Tibial artery (tissue), 4 donors: ENCODE measurements at regions not wholly inside any gene's neighbourhood (a gene's known extent, or its start where the extent isn't known, plus 50 kb on each side); places are given as distances from the start of the nearest gene placed in this dataset.
A peak's percentile ranks its signal among the peaks of the same experiment; 100 is the strongest.

ENCODE experiments used
- DNase-seq, 2 donors: peaks; one replicate each; pipeline ENCODE4 v3.0.0-alpha.2; 2019
- H3K27ac ChIP-seq, 2 donors: fragments of 200-600 bp; sonication (generic) in 1 of 2; 1 replicate in 1 of 2; 2 replicates in 1 of 2; pipeline ENCODE4 v1.5.1; 2018 to 2019; ENCODE audit warnings: mild to moderate bottlenecking in 1 of 2
- H3K27me3 ChIP-seq, 2 donors: fragments of 200-600 bp; sonication (generic) in 1 of 2; one replicate each; pipeline versions ENCODE4 v1.5.1 to v1.6.0; 2016 to 2019
- H3K36me3 ChIP-seq, 3 donors: fragments of 200-600 bp; sonication (generic) in 2 of 3; one replicate each; pipeline ENCODE4 v1.5.1; 2016 to 2019; ENCODE audit warnings: mild to moderate bottlenecking in 2 of 3
- H3K4me1 ChIP-seq, 4 donors: fragments of 200-600 bp; sonication (generic) in 2 of 4; 1 replicate in 3 of 4; 2 replicates in 1 of 4; pipeline ENCODE4 v1.5.1; 2016 to 2019
- H3K4me3 ChIP-seq, 2 donors: fragments of 200-600 bp; sonication (generic) in 1 of 2; 1 replicate in 1 of 2; 2 replicates in 1 of 2; pipeline ENCODE4 v1.5.1; 2018 to 2019; ENCODE audit warnings: mild to moderate bottlenecking in 2 of 2
- H3K9me3 ChIP-seq, 3 donors: fragments of 200-600 bp; sonication (generic) in 1 of 3; one replicate each; pipeline ENCODE4 v1.5.1; 2016 to 2019
- CTCF ChIP-seq, 2 experiments: fragments of 200-600 bp in 1 of 2; fragments of 450-650 bp in 1 of 2; IDR thresholded peaks; one replicate each; pipeline ENCODE4 v1.5.1; 2017 to 2019; ENCODE audit warnings: antibody characterized with exemption in 2 of 2, mild to moderate bottlenecking in 1 of 2, moderate library complexity in 1 of 2
- intact Hi-C: fragments of 100-400 bp; cut with DNase I; formaldehyde crosslinking; loops from one replicate; pipeline ENCODE4 v1.15.0; 2023; ENCODE audit warnings: low total_unique reads

GRCh38 chr1:201652181-201652580 is 113.3 kb downstream of the NAV1 start:
- TF ChIP-seq CTCF (IDR thresholded peaks at IDR 0.05) = no peak
- intact Hi-C loops = no loop called here
- DNase-seq = no peak
- H3K27me3 ChIP-seq = no peaks in the 10 kb centered on the region
- H3K36me3 ChIP-seq = no peaks in the 10 kb centered on the region
- H3K9me3 ChIP-seq = no peaks in the 10 kb centered on the region
- H3K4me3 ChIP-seq = no peak overlapping the region
- H3K27ac ChIP-seq = no peak overlapping the region
- peaks cover 0 to 45% (median 33%) of the 10 kb centered on the region in 4 donors for H3K4me1 ChIP-seq

- Histone ChIP-seq H3K27ac (no peak overlapping the region), H3K9me3 (no peaks in the 10 kb centered on the region), H3K27me3 (no peaks in the 10 kb centered on the region), H3K36me3 (no peaks in the 10 kb centered on the region), H3K4me1 (peaks cover 0 to 36% (median 26%) of the 10 kb centered on the region in 4 donors), H3K4me3 (no peak overlapping the region)
- intact Hi-C loops = no loop called here
- no peak for TF ChIP-seq CTCF (IDR thresholded peaks at IDR 0.05)
- no peak for DNase-seq
Measured at GRCh38 chr1:201653233-201653632, 114.3 kb downstream of the NAV1 start.

DNA sequence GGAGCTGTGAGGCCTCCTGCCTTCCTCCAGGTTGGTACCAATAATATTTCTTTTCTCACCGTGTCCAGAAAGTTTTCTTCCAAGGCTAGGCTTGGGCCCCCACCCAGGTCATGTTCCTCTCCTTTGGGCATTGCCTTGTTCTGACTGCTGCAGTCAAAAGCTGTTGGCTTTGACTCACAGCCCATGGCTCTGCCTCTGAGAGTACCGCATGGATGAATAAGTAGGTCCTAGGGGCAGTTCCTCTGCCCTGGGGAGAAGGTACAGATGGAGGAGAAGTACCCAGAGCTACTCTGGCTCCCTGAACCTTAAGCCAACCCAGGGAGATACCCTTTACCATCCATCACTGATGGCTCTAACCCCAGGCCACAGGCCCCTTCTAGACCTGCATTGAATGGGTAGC is 115.0 kb downstream of the NAV1 start:
- DNase-seq = no peak
- peaks cover 0 to 29% (median 21%) of the 10 kb centered on the region in 4 donors for H3K4me1 ChIP-seq
- no peak overlapping the region for H3K27ac ChIP-seq
- no peaks in the 10 kb centered on the region for H3K27me3 ChIP-seq
- no peak overlapping the region for H3K4me3 ChIP-seq
- intact Hi-C loops = no loop called here
- no peak for TF ChIP-seq CTCF (IDR thresholded peaks at IDR 0.05)
- no peaks in the 10 kb centered on the region for H3K36me3 ChIP-seq
- H3K9me3 ChIP-seq = no peaks in the 10 kb centered on the region

- no peaks in the 10 kb centered on the region for H3K9me3 ChIP-seq
- TF ChIP-seq CTCF (IDR thresholded peaks at IDR 0.05) = no peak
- no peaks in the 10 kb centered on the region for H3K27me3 ChIP-seq
- no peak overlapping the region for H3K4me3 ChIP-seq
- H3K36me3 ChIP-seq = peaks cover 0 to 1% (median 0%) of the 10 kb centered on the region in 3 donors
- DNase-seq = no peak
- intact Hi-C loops = no loop called here
- no peak overlapping the region for H3K27ac ChIP-seq
- H3K4me1 ChIP-seq = peaks cover 0 to 15% (median 8%) of the 10 kb centered on the region in 4 donors
Measured at GRCh38 chr1:201655243-201655642, 116.3 kb downstream of the NAV1 start.

GRCh38 chr1:201655910-201656309 is 117.0 kb downstream of the NAV1 start:
- no peaks in the 10 kb centered on the region for H3K9me3 ChIP-seq
- DNase-seq = peak in 1 of 2 donors; percentile 38
- H3K27me3 ChIP-seq = no peaks in the 10 kb centered on the region
- peaks cover 0 to 9% (median 2%) of the 10 kb centered on the region in 4 donors for H3K4me1 ChIP-seq
- H3K36me3 ChIP-seq = peaks cover 0 to 4% (median 0%) of the 10 kb centered on the region in 3 donors
- H3K27ac ChIP-seq = no peak overlapping the region
- H3K4me3 ChIP-seq = no peak overlapping the region
- TF ChIP-seq CTCF (IDR thresholded peaks at IDR 0.05) = no peak
- intact Hi-C loops = no loop called here
